Colonic mucosa (tissue), 4 donors: ENCODE measurements at regions not wholly inside any gene's neighbourhood (a gene's known extent, or its start where the extent isn't known, plus 50 kb on each side); places are given as distances from the start of the nearest gene placed in this dataset.

Experiments
- DNase-seq: peaks from one replicate; pipeline ENCODE4 v3.0.0-alpha.2; 2020
- H3K27ac ChIP-seq: fragments of 200-600 bp; one replicate; pipeline ENCODE4 v1.8.0; 2021
- H3K27me3 ChIP-seq: fragments of 200-600 bp; one replicate; pipeline ENCODE4 v1.8.0; 2021
- H3K36me3 ChIP-seq: fragments of 200-600 bp; one replicate; pipeline ENCODE4 v1.8.0; 2021
- H3K4me1 ChIP-seq: fragments of 200-600 bp; one replicate; pipeline ENCODE4 v1.8.0; 2021; ENCODE audit warnings: mild to moderate bottlenecking
- H3K4me3 ChIP-seq: fragments of 200-600 bp; one replicate; pipeline ENCODE4 v1.8.0; 2021
- H3K9ac ChIP-seq, 2 donors: one replicate each; pipeline ENCODE4 v1.7.0; 2013; ENCODE audit warnings: control low read depth in 2 of 2, low read depth in 2 of 2, low read length in 2 of 2
- H3K9me3 ChIP-seq: fragments of 200-600 bp; one replicate; pipeline ENCODE4 v1.8.0; 2021
- CTCF ChIP-seq: fragments of 200-600 bp; IDR thresholded peaks from one replicate; pipeline ENCODE4 v1.8.0; 2022; ENCODE audit warnings: antibody characterized with exemption, mild to moderate bottlenecking
- intact Hi-C: fragments of 100-400 bp; cut with DNase I; formaldehyde crosslinking; loops from one replicate; pipeline ENCODE4 v1.14.1; 2022
- donor health status: healthy.
- donor health status: DM: no; HTN: no; CAD: no.
- donor health status: DM: no; HTN: no; CAD: no.

- DNase-seq: peak; percentile 90
- intact Hi-C loops: loop anchor here (5.0 to 10.0 kb wide), 3 partner anchors 107 to 219 kb away; no protein-coding TSS in a partner anchor
- Histone ChIP-seq H3K27me3 (no peaks in the 10 kb centered on the region), H3K27ac (peak overlapping the region; percentile 94), H3K4me3 (peak overlapping the region; percentile 45), H3K9me3 (no peaks in the 10 kb centered on the region), H3K36me3 (no peaks in the 10 kb centered on the region), H3K9ac (peak overlapping the region; percentile 66 to 87), H3K4me1 (peaks cover 11% of the 10 kb centered on the region)
- peak; percentile 85 for TF ChIP-seq CTCF
Observed at GRCh38 chr15:31215490-31216214, 111.0 kb upstream of the KLF13 start.

- H3K27ac ChIP-seq: peak overlapping the region; percentile 94
- no peaks in the 10 kb centered on the region for H3K27me3 ChIP-seq
- no peaks in the 10 kb centered on the region for H3K36me3 ChIP-seq
- H3K9me3 ChIP-seq: no peaks in the 10 kb centered on the region
- intact Hi-C loops: loop anchor here (5.0 to 10.0 kb wide), 3 partner anchors 106 to 218 kb away; no protein-coding TSS in a partner anchor
- H3K9ac ChIP-seq: peak overlapping the region; percentile 87 to 88
- H3K4me3 ChIP-seq: peak overlapping the region; percentile 45
- no peak for TF ChIP-seq CTCF
- H3K4me1 ChIP-seq: peaks cover 11% of the 10 kb centered on the region
- peak; percentile 96 for DNase-seq
Observed at GRCh38 chr15:31216215-31216911, 110.3 kb upstream of the KLF13 start.

GRCh38 chr15:31217067-31217466 is 109.6 kb upstream of the KLF13 start:
- Histone ChIP-seq H3K27me3 (no peaks in the 10 kb centered on the region), H3K27ac (peak overlapping the region; percentile 94), H3K4me1 (peaks cover 11% of the 10 kb centered on the region), H3K9ac (peak overlapping the region in 1 of 2 donors; percentile 88), H3K4me3 (no peak overlapping the region), H3K36me3 (no peaks in the 10 kb centered on the region), H3K9me3 (no peaks in the 10 kb centered on the region)
- intact Hi-C loops: loop anchor here (5.0 to 10.0 kb wide), 3 partner anchors 105 to 218 kb away; no protein-coding TSS in a partner anchor
- no peak for DNase-seq
- no peak for TF ChIP-seq CTCF

GRCh38 chr15:31217566-31218270 is 108.9 kb upstream of the KLF13 start:
- Histone ChIP-seq H3K27me3 (no peaks in the 10 kb centered on the region), H3K27ac (peak overlapping the region; percentile 94), H3K9ac (peak overlapping the region in 1 of 2 donors; percentile 19), H3K36me3 (no peaks in the 10 kb centered on the region), H3K4me1 (peaks cover 11% of the 10 kb centered on the region), H3K4me3 (no peak overlapping the region), H3K9me3 (no peaks in the 10 kb centered on the region)
- DNase-seq: no peak
- no peak for TF ChIP-seq CTCF
- intact Hi-C loops: loop anchor here (5.0 to 10.0 kb wide), 3 partner anchors 105 to 217 kb away; no protein-coding TSS in a partner anchor

GRCh38 chr15:31219221-31219620 is 107.4 kb upstream of the KLF13 start:
- TF ChIP-seq CTCF: no peak
- Histone ChIP-seq H3K9ac (no peak overlapping the region), H3K27ac (no peak overlapping the region), H3K27me3 (no peaks in the 10 kb centered on the region), H3K4me3 (no peak overlapping the region), H3K36me3 (no peaks in the 10 kb centered on the region), H3K9me3 (no peaks in the 10 kb centered on the region), H3K4me1 (peaks cover 11% of the 10 kb centered on the region)
- intact Hi-C loops: loop anchor here (5.0 to 10.0 kb wide), 3 partner anchors 103 to 216 kb away; no protein-coding TSS in a partner anchor
- no peak for DNase-seq
